Testis (tissue), 2 donors: ENCODE measurements at regions not wholly inside any gene's neighbourhood (a gene's known extent, or its start where the extent isn't known, plus 50 kb on each side); places are given as distances from the start of the nearest gene placed in this dataset.
"Not testable (repeated sequence)": the region's sequence is repeated elsewhere in the genome, so short reads cannot be mapped to it uniquely, and the experiment has no call there.

ENCODE experiments used
- CTCF ChIP-seq, 3 experiments: fragments of 450-650 bp in 2 of 3; fragments of 200-600 bp in 1 of 3; sonication (generic) in 1 of 3; IDR thresholded peaks; one replicate each; pipeline ENCODE4 v1.5.1; 2016 to 2019; ENCODE audit warnings: antibody characterized with exemption in 3 of 3, mild to moderate bottlenecking in 2 of 3, moderate library complexity in 1 of 3
- POLR2A ChIP-seq: fragments of 450-650 bp; IDR thresholded peaks from one replicate; pipeline ENCODE4 v1.6.1; 2017; ENCODE audit warnings: antibody characterized with exemption, mild to moderate bottlenecking, moderate library complexity

GRCh38 chr21:9032547-9032946 is 1488.8 kb upstream of the TPTE start:
- TF ChIP-seq CTCF (IDR thresholded peaks at IDR 0.05); POLR2A: not testable (repeated sequence)
